K562 (cell line): ENCODE measurements at regions not wholly inside any gene's neighbourhood (a gene's known extent, or its start where the extent isn't known, plus 50 kb on each side); places are given as distances from the start of the nearest gene placed in this dataset.

ENCODE experiments used
- ATF1 ChIP-seq, 2 experiments: fragments of 450-650 bp in 1 of 2; IDR thresholded peaks; 2 replicates each; pipeline ENCODE4 v1.6.1; 2016; ENCODE audit warnings: missing compliant biosample characterization in 1 of 2, missing genetic modification characterization in 1 of 2
- BHLHE40 ChIP-seq: IDR thresholded peaks from 2 replicates; pipeline ENCODE4 v1.6.1; 2011; ENCODE audit warnings: low read length, improper control_type of control experiment
- CREB3 ChIP-seq: fragments of 450-650 bp; conservative IDR thresholded peaks from 2 replicates; pipeline ENCODE4 v1.6.1; 2016; ENCODE audit warnings: missing genetic modification characterization, low read depth, mild to moderate bottlenecking, missing compliant biosample characterization, moderate library complexity
- E2F3 ChIP-seq: fragments of 250-450 bp; sonication (Bioruptor Pico); IDR thresholded peaks from 2 replicates; pipeline ENCODE4 v1.4.0; 2020; ENCODE audit warnings: mild to moderate bottlenecking
- GTF2E2 ChIP-seq: fragments of 200-800 bp; sonication (Bioruptor generic); IDR thresholded peaks from 2 replicates; pipeline ENCODE4 v1.6.1; 2016; ENCODE audit warnings: missing genetic modification characterization, missing compliant biosample characterization
- KDM4B ChIP-seq, 2 experiments: fragments of 450-650 bp in 1 of 2; sonication (generic) in 1 of 2; IDR thresholded peaks; 2 replicates each; pipeline ENCODE4 v1.6.1; 2016 to 2017; ENCODE audit warnings: borderline replicate concordance in 2 of 2, antibody characterized with exemption in 1 of 2, low read depth in 1 of 2, mild to moderate bottlenecking in 1 of 2
- KLF1 ChIP-seq: fragments of 450-650 bp; IDR thresholded peaks from 2 replicates; pipeline ENCODE4 v1.6.1; 2016; ENCODE audit warnings: missing genetic modification characterization, missing compliant biosample characterization
- MAZ ChIP-seq, 2 experiments: fragments of 450-650 bp in 1 of 2; sonication (generic) in 1 of 2; formaldehyde crosslinking; IDR thresholded peaks in 1 of 2; conservative IDR thresholded peaks in 1 of 2; 2 replicates each; pipeline versions ENCODE4 v1.4.0 to v1.5.0; 2020; ENCODE audit warnings: mild to moderate bottlenecking in 1 of 2, missing genetic modification reagents in 1 of 2
- MGA ChIP-seq: fragments of 450-650 bp; IDR thresholded peaks from 2 replicates; pipeline ENCODE4 v1.6.1; 2016; ENCODE audit warnings: mild to moderate bottlenecking, moderate library complexity
- NCOR1 ChIP-seq: fragments of 450-650 bp; IDR thresholded peaks from 2 replicates; pipeline ENCODE4 v1.6.1; 2016; ENCODE audit warnings: mild to moderate bottlenecking, moderate library complexity
- RCOR1 ChIP-seq, 2 experiments: IDR thresholded peaks; 2 replicates each; pipeline ENCODE4 v1.6.1; 2012; ENCODE audit warnings: low read depth in 2 of 2, low read length in 2 of 2, borderline replicate concordance in 1 of 2, improper control_type of control experiment in 1 of 2
- RFX5 ChIP-seq: IDR thresholded peaks from 2 replicates; pipeline ENCODE4 v1.6.1; 2011; ENCODE audit warnings: low read depth, mild to moderate bottlenecking, improper control_type of control experiment, low read length
- SNIP1 ChIP-seq: fragments of 450-650 bp; IDR thresholded peaks from 2 replicates; pipeline ENCODE4 v1.7.1; 2017; ENCODE audit warnings: low read depth, mild to moderate bottlenecking
- ZFP36 ChIP-seq: fragments of 150-350 bp; IDR thresholded peaks from 2 replicates; pipeline ENCODE4 v1.6.1; 2018; ENCODE audit warnings: low read length, low read depth; ENCODE audit not compliant: partially characterized antibody
- ZNF644 ChIP-seq: fragments of 200-800 bp; sonication (Bioruptor generic); IDR thresholded peaks from 2 replicates; pipeline ENCODE4 v1.6.1; 2016; ENCODE audit warnings: low read depth, missing genetic modification characterization, missing compliant biosample characterization
- TF ChIP-seq, protein P1 (sequence below), 2 experiments: fragments of 450-650 bp; conservative IDR thresholded peaks; 2 replicates each; pipeline ENCODE4 v1.6.1; 2017; ENCODE audit warnings: mild to moderate bottlenecking in 2 of 2, moderate library complexity in 2 of 2

- TF ChIP-seq, protein P1, sequence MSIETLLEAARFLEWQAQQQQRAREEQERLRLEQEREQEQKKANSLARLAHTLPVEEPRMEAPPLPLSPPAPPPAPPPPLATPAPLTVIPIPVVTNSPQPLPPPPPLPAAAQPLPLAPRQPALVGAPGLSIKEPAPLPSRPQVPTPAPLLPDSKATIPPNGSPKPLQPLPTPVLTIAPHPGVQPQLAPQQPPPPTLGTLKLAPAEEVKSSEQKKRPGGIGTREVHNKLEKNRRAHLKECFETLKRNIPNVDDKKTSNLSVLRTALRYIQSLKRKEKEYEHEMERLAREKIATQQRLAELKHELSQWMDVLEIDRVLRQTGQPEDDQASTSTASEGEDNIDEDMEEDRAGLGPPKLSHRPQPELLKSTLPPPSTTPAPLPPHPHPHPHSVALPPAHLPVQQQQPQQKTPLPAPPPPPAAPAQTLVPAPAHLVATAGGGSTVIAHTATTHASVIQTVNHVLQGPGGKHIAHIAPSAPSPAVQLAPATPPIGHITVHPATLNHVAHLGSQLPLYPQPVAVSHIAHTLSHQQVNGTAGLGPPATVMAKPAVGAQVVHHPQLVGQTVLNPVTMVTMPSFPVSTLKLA (conservative IDR thresholded peaks at IDR 0.05), result no peak
- TF ChIP-seq SNIP1, result no peak
- no peak for TF ChIP-seq ZNF644 (tag)
- no peak for TF ChIP-seq CREB3
- no peak for TF ChIP-seq E2F3 (CRISPR knock-in tag)
- TF ChIP-seq KLF1 (tag), result no peak
- no peak for TF ChIP-seq MAZ (CRISPR knock-in tag; conservative IDR thresholded peaks at IDR 0.05 in 1 of 2, IDR thresholded peaks at IDR 0.05 in 1 of 2)
- no peak for TF ChIP-seq GTF2E2 (tag)
- TF ChIP-seq ATF1 (CRISPR knock-in tag; IDR thresholded peaks at IDR 0.05), result no peak
- TF ChIP-seq ATF1 (tag; IDR thresholded peaks at IDR 0.05), result no peak
- no peak for TF ChIP-seq NCOR1
- TF ChIP-seq KDM4B (IDR thresholded peaks at IDR 0.05; ENCODE audit: borderline replicate concordance in 2 of 2, low read depth in 1 of 2), result no peak
- no peak for TF ChIP-seq ZFP36
- TF ChIP-seq BHLHE40, result peak; percentile 81
- no peak for TF ChIP-seq MGA
- TF ChIP-seq RFX5, result no peak
- no peak for TF ChIP-seq RCOR1 (IDR thresholded peaks at IDR 0.05; ENCODE audit: borderline replicate concordance in 1 of 2, low read depth in 2 of 2, low read length in 2 of 2)
Observed at GRCh38 chr7:140230516-140230860, 53.7 kb upstream of the KDM7A start (continued).
